ENCODE measurements at regions not wholly inside any gene's neighbourhood (a gene's known extent, or its start where the extent isn't known, plus 50 kb on each side); places are given as distances from the start of the nearest gene placed in this dataset.
"Not testable (repeated sequence)": the region's sequence is repeated elsewhere in the genome, so short reads cannot be mapped to it uniquely, and the experiment has no call there.

DNA sequence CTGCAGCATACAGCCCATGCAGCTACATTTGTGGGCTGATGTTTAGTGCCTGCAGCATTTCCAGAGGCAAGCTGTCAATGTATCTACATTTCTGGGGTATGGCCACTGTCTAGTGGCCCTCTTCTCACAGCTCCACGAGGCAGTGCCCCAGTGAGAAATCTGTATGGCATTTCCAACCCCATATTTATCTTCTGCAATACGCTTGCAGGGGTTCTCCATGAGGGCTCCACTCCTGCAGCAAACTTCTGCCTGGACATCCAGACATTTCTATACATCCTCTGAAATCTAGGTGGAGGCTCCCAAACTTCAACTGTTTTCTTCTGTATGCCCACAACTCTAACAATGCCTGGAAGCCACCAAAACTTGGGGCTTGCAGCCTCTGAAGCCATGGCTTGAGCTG, 502.3 kb downstream of the C6orf118 start:
- no peak for DNase-seq

DNA sequence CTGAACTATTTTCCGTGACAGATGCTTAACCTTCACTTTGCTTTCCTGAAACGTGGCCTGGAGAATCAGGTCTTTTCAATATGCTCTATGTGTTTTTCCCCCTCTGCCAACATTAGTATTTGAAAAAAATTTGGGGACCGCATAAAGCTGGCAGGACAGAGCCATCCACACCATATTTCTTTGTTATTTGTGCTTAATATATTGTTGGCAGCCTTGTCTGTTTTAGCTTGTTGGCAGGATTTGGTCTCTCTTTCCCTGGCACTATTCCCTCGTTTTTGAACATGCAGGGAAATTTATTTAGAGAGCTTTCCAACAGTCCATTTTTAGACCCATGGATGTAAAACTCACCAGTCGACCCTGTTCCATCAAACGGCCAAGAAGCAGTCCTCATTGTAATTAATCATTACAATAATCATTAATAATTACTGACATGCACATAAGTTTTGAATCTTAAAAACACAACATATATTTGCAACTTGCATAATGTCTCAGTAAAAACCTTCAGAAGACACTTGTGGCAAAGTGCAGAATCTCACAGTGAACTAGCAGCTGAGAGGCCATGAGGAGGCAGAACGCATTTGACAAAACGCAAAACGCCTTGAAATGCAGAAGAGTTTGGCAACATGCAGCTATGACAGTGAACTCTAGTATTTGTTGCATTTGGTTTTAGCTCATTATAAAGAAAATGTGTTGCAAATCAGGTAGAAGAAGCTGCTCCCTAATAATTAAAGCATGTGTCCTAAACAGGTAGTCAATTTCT, 514.2 kb downstream of the C6orf118 start:
- DNase-seq: no peak

DNA sequence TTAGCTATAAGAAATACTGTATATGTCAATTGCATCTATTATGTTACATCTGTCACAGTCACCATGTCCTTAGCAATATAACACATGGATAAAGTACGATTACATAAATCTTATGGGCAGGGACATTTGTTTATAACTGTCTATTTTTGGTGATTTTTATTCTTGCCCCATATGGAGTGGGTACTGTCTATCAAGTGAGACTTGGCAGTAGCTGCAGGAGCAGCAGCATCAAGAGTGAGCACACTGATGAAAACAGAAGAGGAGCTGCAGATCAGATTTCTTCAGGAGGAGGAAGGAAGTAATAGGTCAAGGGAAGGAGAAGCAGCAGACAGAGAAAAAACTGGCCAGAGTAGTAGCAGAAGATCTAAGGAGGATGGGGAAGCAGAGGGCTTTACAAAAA, 516.7 kb downstream of the C6orf118 start:
- no peak for DNase-seq

DNA sequence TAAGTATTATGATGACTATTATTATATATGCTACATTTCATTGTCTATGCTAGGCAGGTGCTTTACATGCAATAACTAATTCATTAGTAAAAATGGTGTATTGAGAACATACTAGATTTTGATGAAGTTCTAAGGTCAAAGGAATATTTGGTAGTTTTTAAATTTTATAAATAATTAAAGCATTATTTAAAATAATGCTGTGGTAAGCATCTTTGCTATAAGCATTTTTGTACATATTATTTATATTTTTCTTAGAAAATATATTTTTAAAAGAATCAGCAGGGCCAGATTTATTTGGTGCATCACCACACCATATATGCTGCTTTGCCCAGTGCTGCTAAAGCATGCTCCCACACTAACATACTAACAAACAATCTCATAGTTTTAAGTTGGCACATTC, 517.9 kb downstream of the C6orf118 start:
- DNase-seq: no peak

DNA sequence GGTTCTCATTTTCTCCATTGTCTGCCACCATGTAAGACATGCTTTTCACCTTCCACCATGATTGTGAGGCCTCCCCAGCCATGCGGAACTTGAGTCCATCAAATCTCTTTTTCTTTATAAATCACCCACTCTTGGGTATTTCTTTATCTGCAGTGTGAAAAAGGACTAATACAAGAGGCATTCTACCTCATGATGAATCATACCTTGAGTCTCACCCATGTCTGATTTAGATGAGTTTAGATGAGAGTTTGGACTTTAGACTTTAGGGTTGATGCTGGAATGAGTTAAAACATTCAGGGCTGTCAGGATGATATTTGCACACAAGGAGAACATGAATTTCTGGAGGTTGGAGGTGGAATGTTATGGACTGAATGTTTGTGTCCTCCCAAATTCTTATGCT, 545.6 kb downstream of the C6orf118 start:
- no peak for DNase-seq

DNA sequence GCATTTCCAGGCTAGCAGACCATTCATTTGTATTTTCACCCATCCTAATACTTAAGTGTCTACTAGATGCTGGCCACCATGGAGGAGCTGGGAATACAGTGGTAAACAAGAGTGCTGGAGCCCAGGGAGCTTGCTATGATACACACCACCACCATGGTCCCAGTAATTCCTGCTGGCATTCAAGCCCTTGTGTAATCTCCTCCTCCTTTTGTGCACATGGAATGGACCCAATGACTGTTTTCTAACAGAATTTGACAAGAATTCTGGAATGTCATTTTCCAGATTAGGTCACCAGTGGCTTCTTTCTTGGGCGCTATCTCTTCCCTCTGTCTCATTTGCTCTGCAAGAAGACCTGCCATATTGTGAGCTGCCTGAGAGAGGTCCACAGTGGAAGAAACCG, 552.0 kb downstream of the C6orf118 start:
- no peak for DNase-seq

DNA sequence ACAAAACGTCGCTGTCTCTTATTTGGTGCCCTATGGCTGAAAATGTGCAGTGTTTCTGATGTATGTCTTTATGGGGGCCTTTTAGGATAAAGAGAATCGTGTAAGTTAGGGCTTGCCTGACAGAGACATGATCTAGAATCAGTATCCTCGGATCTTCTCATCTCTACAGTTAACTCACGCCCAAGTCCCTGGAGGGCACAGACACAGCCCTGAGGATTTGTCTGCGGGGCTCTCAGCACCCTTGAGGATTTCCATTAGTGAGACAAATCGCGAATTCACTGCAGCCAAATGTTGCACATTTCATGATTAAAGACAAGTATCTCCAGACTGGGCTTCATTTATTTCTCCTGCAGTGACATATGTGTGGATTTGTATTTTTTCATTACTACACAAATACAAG, 552.7 kb downstream of the C6orf118 start:
- no peak for DNase-seq

DNA sequence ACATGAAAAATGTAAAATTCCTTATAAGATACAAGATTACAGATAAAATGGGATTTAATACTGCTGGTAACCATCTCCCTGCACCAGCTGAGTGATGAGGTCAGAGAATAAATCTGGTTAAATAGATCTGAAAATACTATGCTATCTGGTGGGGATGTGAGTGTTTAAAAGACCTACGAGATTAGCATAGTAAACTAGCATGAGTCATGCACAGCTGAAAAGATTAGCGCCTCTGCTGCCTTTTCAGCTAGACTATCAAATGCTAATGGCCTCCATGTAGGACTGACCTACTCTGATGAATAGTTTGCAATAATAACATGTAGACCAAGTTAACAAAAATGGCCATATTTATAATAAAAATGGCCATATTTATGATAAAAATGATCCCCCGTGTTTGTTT, 553.3 kb downstream of the C6orf118 start:
- no peak for DNase-seq

DNA sequence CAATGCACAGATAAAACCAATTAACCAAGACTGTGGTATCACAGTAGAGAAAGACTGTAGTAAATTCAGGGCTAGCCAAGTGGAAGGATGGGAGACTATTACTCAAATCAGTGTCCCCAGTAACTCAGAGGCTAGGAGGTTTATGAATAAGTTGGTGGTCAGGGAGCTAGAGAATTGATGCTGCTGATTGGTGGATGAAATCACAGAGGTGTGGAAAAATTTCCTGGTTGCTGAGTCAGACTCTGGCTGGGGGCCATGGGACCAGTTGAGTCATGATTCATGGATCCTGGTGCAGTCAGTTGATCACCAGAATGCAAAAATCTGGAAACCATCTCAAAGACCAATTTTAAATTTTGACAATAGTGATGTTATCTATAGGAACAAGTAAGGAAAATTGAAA, 555.9 kb downstream of the C6orf118 start:
- no peak for DNase-seq

DNA sequence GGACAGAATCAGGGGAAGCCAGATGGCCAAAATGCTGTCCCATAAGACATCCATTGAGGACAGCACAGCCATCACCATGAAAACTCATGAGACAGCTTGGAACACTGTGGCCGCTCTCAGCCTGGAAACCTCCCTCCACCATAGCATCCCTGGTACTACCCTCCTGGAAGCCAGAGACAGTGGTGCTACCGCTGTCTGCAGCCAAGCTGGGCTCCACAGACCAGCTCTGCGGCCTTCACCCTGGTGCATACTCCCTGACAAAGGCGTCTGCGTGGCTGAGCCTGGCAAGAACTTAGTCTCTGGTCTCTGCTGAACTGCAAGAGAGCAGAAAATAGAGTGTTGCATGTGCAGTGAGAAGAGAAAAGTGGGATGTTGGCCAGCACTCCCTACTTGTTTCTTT, 558.0 kb downstream of the C6orf118 start:
- no peak for DNase-seq

DNA sequence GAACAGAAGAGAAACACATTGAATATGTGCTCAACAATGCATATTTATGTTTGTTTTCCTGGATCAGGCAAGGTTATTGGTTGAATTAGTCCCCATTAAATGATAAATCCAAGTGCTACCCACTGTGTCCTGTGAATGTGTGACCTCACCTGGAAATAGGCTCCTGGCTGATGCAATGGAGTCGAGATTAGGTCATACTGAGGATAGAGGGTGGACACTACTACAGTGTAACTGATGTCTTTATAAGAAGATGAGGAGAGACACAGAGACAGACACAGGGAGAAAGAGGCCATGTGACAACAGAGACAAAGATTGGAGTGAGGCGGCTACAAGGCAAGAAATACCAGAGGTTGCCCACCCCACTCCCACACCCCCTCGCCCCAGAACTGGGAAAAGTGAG, 559.3 kb downstream of the C6orf118 start:
- no peak for DNase-seq

DNA sequence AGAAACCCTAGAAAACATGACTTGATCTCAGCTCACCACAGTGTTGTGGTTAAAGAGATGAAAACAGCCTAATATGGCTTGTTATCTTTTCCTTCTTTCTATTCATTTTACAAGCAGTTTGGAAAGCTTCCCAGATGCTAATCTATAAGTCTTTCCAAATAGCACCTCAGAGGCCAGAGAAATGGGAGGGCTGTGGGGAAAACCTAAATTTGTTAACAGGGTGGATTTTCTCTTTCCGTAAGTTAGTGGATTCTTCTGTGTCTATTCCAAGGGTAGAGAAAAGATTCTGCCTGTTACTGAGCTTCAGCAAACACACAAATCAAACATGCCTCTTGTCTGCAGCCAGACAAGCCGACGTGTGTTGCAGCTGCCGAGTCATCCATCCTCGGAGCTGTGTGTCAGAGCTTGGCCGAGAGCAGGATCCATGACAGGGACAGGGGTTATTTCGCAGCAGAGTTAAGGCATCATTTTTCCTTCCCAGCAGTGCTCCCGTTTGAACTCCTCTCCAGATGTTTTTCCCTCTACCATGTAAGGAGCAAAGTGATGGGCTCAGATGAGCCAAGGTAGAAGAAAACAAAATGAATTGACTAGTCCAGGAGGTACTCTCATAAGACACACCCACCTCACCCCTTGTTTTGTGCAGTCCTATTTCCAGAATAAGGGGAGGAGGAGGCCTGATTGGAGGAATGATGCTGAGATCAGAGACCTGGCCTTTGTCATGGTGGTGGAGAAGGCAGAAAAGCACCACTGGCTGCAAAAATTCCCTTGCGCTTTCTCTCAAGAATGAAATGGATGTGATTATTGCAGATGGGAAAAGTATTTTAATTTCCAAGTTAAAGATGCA, 560.0 kb downstream of the C6orf118 start:
- no peak for DNase-seq

DNA sequence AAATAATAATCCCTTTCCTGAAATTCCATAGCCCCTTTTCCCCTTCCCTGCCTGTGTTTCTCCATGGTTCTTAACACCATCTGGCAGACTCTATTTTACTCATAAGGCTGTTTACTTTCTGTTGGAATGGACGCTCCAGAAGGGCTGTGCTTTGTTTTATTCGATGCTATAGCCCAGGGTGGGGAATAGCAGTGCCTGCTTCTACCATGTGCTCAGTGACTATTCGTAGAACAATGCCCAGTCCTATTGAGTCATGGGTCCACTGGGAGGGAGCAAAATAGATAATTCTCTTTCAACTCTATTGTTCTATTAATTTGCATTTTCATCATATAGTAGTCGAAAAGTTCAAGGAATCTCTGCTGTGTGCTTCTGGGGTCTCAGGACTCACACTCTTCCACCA, 565.1 kb downstream of the C6orf118 start:
- no peak for DNase-seq

DNA sequence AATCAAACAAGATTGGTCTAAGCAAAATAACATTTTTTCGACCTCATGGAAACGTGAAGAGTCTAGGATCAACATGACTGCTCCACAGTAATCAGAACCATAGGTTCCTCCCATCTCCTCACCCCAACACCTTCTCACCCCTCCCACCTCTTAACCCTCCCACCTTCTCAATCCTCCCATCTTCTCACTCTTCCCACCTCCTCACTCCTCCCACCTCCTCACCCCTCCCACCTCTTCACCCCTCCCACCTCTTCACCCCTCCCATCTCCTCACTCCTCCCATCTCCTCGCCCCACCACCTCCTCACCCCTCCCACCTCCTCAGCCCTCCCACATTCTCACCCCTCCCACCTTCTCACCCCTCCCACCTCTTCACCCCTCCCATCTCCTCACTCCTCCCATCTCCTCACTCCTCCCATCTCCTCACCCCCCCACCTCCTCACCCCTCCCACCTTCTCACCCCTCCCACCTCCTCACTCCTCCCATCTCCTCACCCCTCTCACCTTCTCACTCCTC, 567.4 kb downstream of the C6orf118 start:
- no peak for DNase-seq

DNA sequence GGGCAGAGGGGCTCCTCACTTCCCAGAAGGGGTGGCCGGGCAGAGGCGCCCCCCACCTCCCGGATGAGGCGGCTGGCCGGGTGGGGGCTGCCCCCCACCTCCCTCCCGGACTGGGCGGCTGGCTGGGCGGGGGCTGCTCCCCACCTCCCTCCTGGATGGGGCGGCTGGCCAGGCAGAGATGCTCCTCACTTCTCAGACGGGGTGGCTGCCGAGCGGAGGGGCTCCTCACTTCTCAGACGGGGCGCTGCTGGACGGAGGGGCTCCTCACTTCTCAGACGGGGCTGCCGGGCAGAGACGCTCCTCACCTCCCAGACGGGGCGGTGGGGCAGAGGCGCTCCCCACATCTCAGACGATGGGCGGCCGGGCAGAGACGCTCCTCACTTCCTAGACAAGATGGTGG, 573.3 kb downstream of the C6orf118 start:
- DNase-seq: not testable (repeated sequence)

DNA sequence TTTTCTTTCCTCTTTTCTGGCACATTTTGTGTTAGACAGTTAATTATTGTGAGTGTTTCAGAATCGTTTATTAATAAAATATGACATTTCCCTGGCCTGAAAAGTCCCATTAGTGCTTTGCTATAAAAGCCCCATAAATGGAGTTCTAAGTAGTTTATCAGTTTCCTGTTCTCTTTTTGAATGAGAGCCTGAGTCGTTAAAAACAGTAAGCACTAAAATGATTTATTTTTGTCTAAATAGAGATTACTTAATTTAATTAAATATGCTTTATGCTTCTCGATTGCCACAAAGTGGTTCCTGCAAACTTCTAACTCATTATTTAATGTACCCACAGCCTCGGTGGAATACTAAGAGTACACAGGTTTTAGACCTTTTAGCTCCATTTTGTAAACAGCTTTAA, 577.9 kb downstream of the C6orf118 start:
- no peak for DNase-seq

DNA sequence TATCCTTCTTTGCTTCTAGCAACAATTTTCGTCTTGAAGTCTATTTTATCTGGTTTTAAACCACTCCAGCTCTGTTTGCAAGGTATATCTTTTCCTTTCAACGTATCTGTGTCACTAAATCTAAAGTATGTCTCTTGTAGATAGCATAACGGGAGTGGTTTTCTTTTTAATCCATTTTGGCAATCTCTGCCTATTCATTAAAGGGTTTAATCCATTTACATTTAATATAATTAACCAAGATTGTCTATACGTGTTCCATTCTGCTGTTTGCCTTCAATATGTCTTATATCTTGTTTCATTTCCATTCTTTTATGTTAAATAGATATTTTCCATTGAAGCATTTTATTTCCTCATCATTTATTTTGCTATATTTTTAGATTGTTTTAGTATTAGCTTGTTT, 587.9 kb downstream of the C6orf118 start:
- no peak for DNase-seq

DNA sequence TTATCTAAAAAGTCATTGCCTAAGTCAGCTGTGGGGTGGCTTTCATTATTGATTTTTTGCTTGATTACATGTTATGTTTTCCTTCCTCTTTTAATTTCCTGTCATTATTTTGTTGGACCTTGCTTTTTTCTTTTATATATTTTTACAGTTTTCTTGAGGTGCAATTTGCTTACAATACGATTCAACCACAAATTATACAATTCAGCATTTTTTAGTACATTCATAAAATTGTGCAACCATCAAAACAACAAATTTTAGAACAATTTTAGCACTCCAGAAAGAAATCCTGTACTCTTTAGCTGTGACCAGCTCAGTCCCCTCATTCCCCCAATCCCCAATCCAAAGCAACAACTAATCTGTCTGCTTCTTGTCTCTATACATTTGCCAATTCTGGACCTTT, 608.9 kb downstream of the C6orf118 start:
- DNase-seq: no peak

DNA sequence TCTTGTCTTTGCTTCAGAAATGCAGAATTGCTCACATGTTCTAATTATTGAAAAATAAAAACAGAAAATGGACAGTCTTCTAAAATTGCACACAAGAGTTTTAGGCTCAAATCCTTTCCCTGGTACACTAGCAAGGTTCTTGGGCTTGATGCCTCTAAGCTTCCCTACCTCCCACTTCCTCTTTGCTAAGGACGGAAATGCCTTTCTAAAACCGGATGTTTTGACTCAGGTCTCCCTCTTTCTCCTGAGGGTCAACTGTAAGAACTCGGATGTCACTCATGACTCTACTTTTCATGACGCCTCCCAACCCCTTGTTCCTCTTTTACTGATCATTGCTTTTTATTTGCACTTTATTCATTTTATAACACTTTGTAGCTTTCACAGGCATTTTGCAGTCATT, 613.5 kb downstream of the C6orf118 start:
- DNase-seq: no peak

DNA sequence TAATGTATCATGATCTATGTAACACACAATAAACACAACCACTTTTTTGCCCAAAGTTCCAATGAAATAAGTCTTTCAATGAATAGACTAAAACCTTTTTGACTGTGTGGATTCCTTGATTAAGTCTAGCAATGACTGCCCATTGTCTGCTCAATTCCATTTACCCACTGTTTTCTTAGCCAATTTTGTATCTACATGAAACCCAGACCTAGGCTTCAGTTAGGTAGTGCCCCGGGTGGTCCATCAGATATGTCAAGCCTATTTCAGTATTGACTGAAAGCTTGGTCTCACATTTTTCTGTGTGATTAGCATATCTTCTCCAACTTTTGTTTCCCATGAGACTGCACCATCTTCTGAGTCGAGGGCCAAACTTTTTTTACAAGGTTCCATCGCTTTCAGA, 615.0 kb downstream of the C6orf118 start:
- no peak for DNase-seq

DNA sequence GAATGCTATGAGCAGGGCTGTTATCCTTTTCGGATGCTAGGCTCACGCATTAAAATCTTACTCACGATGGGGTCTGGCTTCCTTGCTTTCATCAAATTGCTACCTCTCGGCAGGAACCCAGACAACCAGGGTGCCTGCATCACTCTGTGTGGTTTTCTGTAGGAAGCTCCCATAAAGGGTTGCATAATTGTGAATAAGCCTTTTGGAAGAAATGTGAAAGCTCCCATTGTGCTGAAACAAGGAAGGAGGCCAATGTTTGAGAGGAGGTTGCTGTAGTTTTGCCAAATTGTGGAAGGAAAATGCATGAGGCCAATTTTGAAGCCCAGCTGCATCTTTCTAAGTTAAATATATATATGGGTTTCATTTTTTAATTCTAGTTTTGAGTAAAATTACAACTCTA, 615.5 kb downstream of the C6orf118 start:
- DNase-seq: no peak

DNA sequence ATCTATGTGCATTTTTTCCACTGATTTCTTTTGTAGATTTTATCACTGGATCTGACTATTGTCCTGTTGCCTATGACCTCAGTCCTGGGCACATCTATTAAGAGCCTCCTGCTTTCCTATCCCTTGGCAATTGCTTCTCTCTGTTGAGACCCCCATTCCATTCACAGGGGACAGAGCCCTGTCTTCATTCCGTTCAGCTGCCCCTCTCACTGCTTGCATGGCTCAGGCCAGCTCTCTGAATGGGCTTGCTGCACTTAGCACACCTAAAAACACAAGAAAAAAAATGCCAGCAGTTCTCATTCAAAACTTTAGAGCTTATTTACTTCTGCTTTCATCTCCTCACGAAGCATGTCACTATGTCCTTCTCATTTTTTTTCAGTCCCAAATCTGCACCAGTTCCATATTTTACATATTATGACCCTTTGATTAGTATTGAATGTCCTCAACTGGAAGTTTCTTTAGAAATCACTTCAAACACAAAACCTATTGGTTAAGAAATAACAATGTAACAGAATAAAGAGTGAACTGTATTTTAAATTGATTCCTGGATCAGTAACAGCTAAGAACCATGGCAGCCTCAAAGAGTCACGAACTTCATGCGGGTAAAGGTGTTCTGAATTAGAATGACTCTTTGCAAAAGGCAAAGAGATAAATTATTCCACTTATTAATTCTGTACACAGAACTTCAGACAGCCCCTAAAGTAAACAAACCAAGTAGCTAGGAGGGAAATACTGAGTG, 616.5 kb downstream of the C6orf118 start:
- DNase-seq: no peak

DNA sequence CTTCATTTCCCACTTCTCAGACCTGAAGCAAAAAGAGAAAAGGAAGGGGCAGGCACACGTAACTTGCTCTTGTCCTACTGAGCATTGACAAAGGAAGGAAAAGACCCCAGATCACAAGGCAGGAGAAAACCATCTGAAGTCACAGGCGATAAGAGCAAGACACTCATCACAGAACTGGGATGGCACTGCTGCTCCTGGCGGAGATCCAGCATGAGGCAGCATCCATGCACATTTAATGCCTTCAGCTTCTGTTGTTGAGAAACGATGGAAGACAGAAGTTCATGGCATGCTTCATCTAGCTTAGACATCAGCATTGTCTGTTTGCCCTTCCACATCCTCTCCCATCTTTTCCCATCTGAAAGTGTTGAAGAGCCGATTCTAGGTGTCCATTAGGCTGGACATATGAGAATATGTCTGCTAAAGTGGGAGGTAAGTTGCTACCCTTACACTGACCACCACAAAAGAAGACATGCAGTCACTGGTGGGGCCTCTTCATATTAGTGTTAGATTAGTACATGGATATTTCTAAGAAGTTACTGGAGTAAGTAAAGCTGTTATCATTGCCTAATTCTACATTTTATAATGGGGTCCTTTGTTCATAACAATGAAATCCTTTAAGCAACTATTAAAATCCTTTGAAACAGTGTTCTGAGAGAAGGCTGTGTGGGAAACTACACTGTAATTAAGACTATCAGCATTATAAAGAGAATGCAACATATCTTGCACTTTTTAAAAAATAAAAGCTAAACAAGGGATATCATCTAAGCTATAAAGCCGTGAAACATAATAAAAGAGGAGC, 618.5 kb downstream of the C6orf118 start:
- DNase-seq: no peak
